ENCODE measurements at regions not wholly inside any gene's neighbourhood (a gene's known extent, or its start where the extent isn't known, plus 50 kb on each side); places are given as distances from the start of the nearest gene placed in this dataset.

GRCh38 chr11:32311346-32312065, 123.8 kb downstream of the WT1 start:
- TF ChIP-seq ZNF426 (tag by site-specific recombination; IDR thresholded peaks at IDR 0.05) (no peak), CTCF (tag by site-specific recombination; IDR thresholded peaks at IDR 0.05) (no peak), MYNN (tag by site-specific recombination; IDR thresholded peaks at IDR 0.05; ENCODE audit: borderline replicate concordance) (no peak), SP2 (tag by site-specific recombination; IDR thresholded peaks at IDR 0.05) (peak; percentile 14; the same call in 1 of the 2 replicates), ZBTB20 (tag by site-specific recombination; IDR thresholded peaks at IDR 0.05) (no peak), REST (tag by site-specific recombination; IDR thresholded peaks at IDR 0.05) (no peak), HOXA7 (CRISPR knock-in tag; IDR thresholded peaks at IDR 0.05; ENCODE audit: borderline replicate concordance) (no peak), ZNF510 (tag by site-specific recombination; IDR thresholded peaks at IDR 0.05; ENCODE audit: insufficient replicate concordance) (no peak), ZNF449 (tag by site-specific recombination; IDR thresholded peaks at IDR 0.05) (0 out of 2 replicates have a peak, but pooled peaks have one; percentile 21), ZNF768 (tag by site-specific recombination; IDR thresholded peaks at IDR 0.05) (no peak), ZNF624 (tag by site-specific recombination; IDR thresholded peaks at IDR 0.05) (no peak), ZNF121 (tag by site-specific recombination; IDR thresholded peaks at IDR 0.05) (no peak), ZNF670 (tag by site-specific recombination; IDR thresholded peaks at IDR 0.05; ENCODE audit: low read depth) (no peak)

Data from HEK293 (cell line).